ENCODE measurements at regions not wholly inside any gene's neighbourhood (a gene's known extent, or its start where the extent isn't known, plus 50 kb on each side); places are given as distances from the start of the nearest gene placed in this dataset.

GRCh38 chr13:94925263-94925662 is 212.9 kb upstream of the SOX21 start:
- TF ChIP-seq POLR2AphosphoS5 (IDR thresholded peaks at IDR 0.05): no peak
- no peak for TF ChIP-seq POLR2A (IDR thresholded peaks at IDR 0.05)
- no peak for TF ChIP-seq CTCF (IDR thresholded peaks at IDR 0.05)
- no peak for TF ChIP-seq EP300 (IDR thresholded peaks at IDR 0.05)

Measured in suprapubic skin (tissue), 4 donors.